Nephron progenitor cell (in vitro differentiated cells): ENCODE measurements at regions not wholly inside any gene's neighbourhood (a gene's known extent, or its start where the extent isn't known, plus 50 kb on each side); places are given as distances from the start of the nearest gene placed in this dataset.

Experiments used
- DNase-seq: peaks from one replicate; pipeline ENCODE4 v3.0.0; 2021
- H3K27ac Mint-ChIP-seq: 2 replicates; pipeline ENCODE4 v1.8.0; 2021; ENCODE audit warnings: mild to moderate bottlenecking, moderate library complexity, mixed read lengths
- H3K27me3 Mint-ChIP-seq: 2 replicates; pipeline ENCODE4 v1.8.0; 2021; ENCODE audit warnings: mild to moderate bottlenecking, low read depth, mixed read lengths; ENCODE audit not compliant: poor library complexity
- H3K36me3 Mint-ChIP-seq: 2 replicates; pipeline ENCODE4 v1.8.0; 2021; ENCODE audit warnings: low read depth, mixed read lengths
- H3K4me1 Mint-ChIP-seq: 2 replicates; pipeline ENCODE4 v1.8.0; 2021; ENCODE audit warnings: mixed read lengths
- H3K4me3 Mint-ChIP-seq: 2 replicates; pipeline ENCODE4 v1.8.0; 2021; ENCODE audit warnings: mild to moderate bottlenecking, moderate library complexity, mixed read lengths
- H3K9me3 Mint-ChIP-seq: 2 replicates; pipeline ENCODE4 v1.8.0; 2021; ENCODE audit warnings: mild to moderate bottlenecking, moderate library complexity, mixed read lengths
- TF ChIP-seq, protein P1 (sequence below): fragments of 200-600 bp; sonication (generic); IDR thresholded peaks from 2 replicates; pipeline ENCODE4 v1.5.0; 2021; ENCODE audit warnings: antibody characterized with exemption

- Mint-ChIP-seq H3K9me3 (peaks cover 17% of the 10 kb centered on the region), H3K4me1 (peaks cover 17% of the 10 kb centered on the region), H3K4me3 (no peak overlapping the region), H3K27ac (peak overlapping the region; percentile 24), H3K27me3 (peaks cover 3% of the 10 kb centered on the region), H3K36me3 (no peaks in the 10 kb centered on the region)
- TF ChIP-seq, protein P1, sequence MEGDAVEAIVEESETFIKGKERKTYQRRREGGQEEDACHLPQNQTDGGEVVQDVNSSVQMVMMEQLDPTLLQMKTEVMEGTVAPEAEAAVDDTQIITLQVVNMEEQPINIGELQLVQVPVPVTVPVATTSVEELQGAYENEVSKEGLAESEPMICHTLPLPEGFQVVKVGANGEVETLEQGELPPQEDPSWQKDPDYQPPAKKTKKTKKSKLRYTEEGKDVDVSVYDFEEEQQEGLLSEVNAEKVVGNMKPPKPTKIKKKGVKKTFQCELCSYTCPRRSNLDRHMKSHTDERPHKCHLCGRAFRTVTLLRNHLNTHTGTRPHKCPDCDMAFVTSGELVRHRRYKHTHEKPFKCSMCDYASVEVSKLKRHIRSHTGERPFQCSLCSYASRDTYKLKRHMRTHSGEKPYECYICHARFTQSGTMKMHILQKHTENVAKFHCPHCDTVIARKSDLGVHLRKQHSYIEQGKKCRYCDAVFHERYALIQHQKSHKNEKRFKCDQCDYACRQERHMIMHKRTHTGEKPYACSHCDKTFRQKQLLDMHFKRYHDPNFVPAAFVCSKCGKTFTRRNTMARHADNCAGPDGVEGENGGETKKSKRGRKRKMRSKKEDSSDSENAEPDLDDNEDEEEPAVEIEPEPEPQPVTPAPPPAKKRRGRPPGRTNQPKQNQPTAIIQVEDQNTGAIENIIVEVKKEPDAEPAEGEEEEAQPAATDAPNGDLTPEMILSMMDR = no peak
- DNase-seq = no peak
Observed at GRCh38 chr9:88215196-88216125, 77.2 kb upstream of the SPATA31C2 start.

DNA sequence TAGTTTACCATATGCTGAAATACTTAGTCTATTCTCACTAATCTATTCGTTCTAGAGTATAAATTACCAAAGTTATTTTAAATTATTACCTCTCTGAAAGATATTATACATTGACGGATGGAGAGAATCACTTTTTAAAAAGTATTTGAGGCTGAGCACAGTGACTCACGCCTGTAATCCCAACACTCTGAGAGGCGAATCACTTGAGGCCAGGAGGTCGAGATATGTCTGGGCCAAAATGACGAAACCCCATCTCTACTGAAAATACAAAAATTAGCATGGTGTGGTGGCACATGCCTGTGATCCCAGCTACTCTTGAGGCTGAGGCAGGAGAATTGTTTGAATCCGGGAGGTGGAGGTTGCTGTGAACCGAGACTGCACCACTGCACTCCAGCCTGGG, 64.0 kb upstream of the SPATA31C2 start:
- Mint-ChIP-seq H3K27ac (no peak overlapping the region), H3K9me3 (peaks cover 15% of the 10 kb centered on the region), H3K4me3 (no peak overlapping the region), H3K36me3 (peaks cover 3% of the 10 kb centered on the region), H3K27me3 (no peaks in the 10 kb centered on the region), H3K4me1 (peaks cover 11% of the 10 kb centered on the region)
- DNase-seq = no peak
- TF ChIP-seq, protein P1 = no peak

- Mint-ChIP-seq H3K27me3 (no peaks in the 10 kb centered on the region), H3K9me3 (no peaks in the 10 kb centered on the region), H3K36me3 (peaks cover 3% of the 10 kb centered on the region), H3K27ac (no peak overlapping the region), H3K4me3 (no peak overlapping the region), H3K4me1 (peaks cover 22% of the 10 kb centered on the region)
- TF ChIP-seq, protein P1 = no peak
- DNase-seq = no peak
Observed at GRCh38 chr9:88198341-88198807, 60.1 kb upstream of the SPATA31C2 start.

- Mint-ChIP-seq H3K27ac (no peak overlapping the region), H3K36me3 (peaks cover 3% of the 10 kb centered on the region), H3K4me3 (no peak overlapping the region), H3K9me3 (no peaks in the 10 kb centered on the region), H3K4me1 (peaks cover 22% of the 10 kb centered on the region), H3K27me3 (no peaks in the 10 kb centered on the region)
- TF ChIP-seq, protein P1 = no peak
- no peak for DNase-seq
Observed at GRCh38 chr9:88197781-88198340, 59.6 kb upstream of the SPATA31C2 start.

GRCh38 chr9:88197016-88197415, 58.7 kb upstream of the SPATA31C2 start:
- TF ChIP-seq, protein P1 = no peak
- no peaks in the 10 kb centered on the region for H3K27me3 Mint-ChIP-seq
- no peak overlapping the region for H3K4me3 Mint-ChIP-seq
- peaks cover 3% of the 10 kb centered on the region for H3K36me3 Mint-ChIP-seq
- H3K9me3 Mint-ChIP-seq = no peaks in the 10 kb centered on the region
- no peak for DNase-seq
- H3K27ac Mint-ChIP-seq = no peak overlapping the region
- H3K4me1 Mint-ChIP-seq = peaks cover 22% of the 10 kb centered on the region
